ENCODE measurements at regions not wholly inside any gene's neighbourhood (a gene's known extent, or its start where the extent isn't known, plus 50 kb on each side); places are given as distances from the start of the nearest gene placed in this dataset.
A peak's percentile ranks its signal among the peaks of the same experiment; 100 is the strongest.

- Histone ChIP-seq H2BK20ac (ENCODE audit: low read length) (no peak overlapping the region), H3K79me2 (ENCODE audit: control insufficient read depth in 1 of 2, insufficient read depth in 2 of 2, low read length in 2 of 2) (no peaks in the 10 kb centered on the region), H3K27ac (ENCODE audit: low read depth, low read length) (no peak overlapping the region), H4K5ac (ENCODE audit: insufficient read length, low read depth, low read length) (no peak overlapping the region), H3K23me2 (ENCODE audit: low read depth, low read length) (no peaks in the 10 kb centered on the region), H4K20me1 (replicated peaks in 1 of 2; ENCODE audit: control insufficient read depth in 1 of 2, insufficient read depth in 2 of 2, low read length in 2 of 2) (no peaks in the 10 kb centered on the region), H3K23ac (ENCODE audit: insufficient read length) (no peak overlapping the region), H3K9ac (replicated peaks in 1 of 4; ENCODE audit: extremely low read depth in 1 of 4, low read depth in 3 of 4, low read length in 3 of 4) (no peak overlapping the region), H2BK12ac (ENCODE audit: low read depth, low read length) (no peak overlapping the region), H4K8ac (ENCODE audit: extremely low read depth, insufficient read depth, low read length) (peak overlapping the region; percentile 35; the same call in 1 of the 2 replicates), H3K4ac (replicated peaks; ENCODE audit: insufficient read length, low read depth, low read length) (no peak overlapping the region), H3K18ac (ENCODE audit: extremely low read depth, low read length) (no peak overlapping the region), H3K9me3 (ENCODE audit: insufficient read depth in 2 of 2, low read depth in 1 of 2, low read length in 1 of 2) (peaks cover 4 to 9% of the 10 kb centered on the region in 2 experiments; a peak in 2 of 4 replicates), H3K56ac (replicated peaks; ENCODE audit: insufficient read length, low read depth, low read length) (no peak overlapping the region), H2AFZ (ENCODE audit: low read length) (no peak overlapping the region), H2BK15ac (ENCODE audit: low read length) (no peak overlapping the region), H3K27me3 (replicated peaks in 1 of 4; ENCODE audit: control insufficient read depth in 3 of 4, extremely low read depth in 1 of 4, insufficient read depth in 3 of 4, low read length in 3 of 4) (peaks cover 0 to 5% (median 2%) of the 10 kb centered on the region in 4 experiments; a peak in 4 of 7 replicates), H3K36me3 (ENCODE audit: control insufficient read depth in 2 of 4, insufficient read depth in 4 of 4, low read length in 3 of 4) (no peaks in the 10 kb centered on the region), H3K4me1 (replicated peaks in 1 of 4; ENCODE audit: control insufficient read depth in 3 of 4, insufficient read depth in 4 of 4, low read length in 3 of 4) (peaks cover 0 to 5% (median 0%) of the 10 kb centered on the region in 4 experiments; a peak in 2 of 7 replicates), H4K91ac (replicated peaks; ENCODE audit: insufficient read length, low read length) (no peak overlapping the region), H2BK5ac (ENCODE audit: low read depth, low read length) (no peak overlapping the region), H2AK5ac (ENCODE audit: low read depth, low read length) (no peak overlapping the region), H3K14ac (ENCODE audit: insufficient read length) (no peak overlapping the region), H2BK120ac (replicated peaks; ENCODE audit: low read depth, low read length) (no peak overlapping the region), H3K4me3 (ENCODE audit: extremely low read depth in 1 of 4, insufficient read depth in 2 of 4, low read depth in 3 of 4, low read length in 4 of 4) (no peak overlapping the region), H3K4me2 (ENCODE audit: insufficient read depth in 1 of 2, low read depth in 2 of 2, low read length in 2 of 2) (no peak overlapping the region), H3K79me1 (ENCODE audit: low read depth, low read length) (no peaks in the 10 kb centered on the region)
- DNase-seq (ENCODE audit: low read depth in 1 of 2, low spot score in 2 of 2) (no peak), FAIRE-seq (no peak)
- POLR2A ChIA-PET (ENCODE audit: partially characterized antibody): no interaction called here
- CTCF ChIA-PET (ENCODE audit: partially characterized antibody): interaction anchor here (0.9 kb wide), 1 partner anchor 10 kb away, joined by 4 read pairs; no protein-coding TSS in a partner anchor
- 80% methylated on average over 9 of the region's 9 CpGs; no CpG with 5 or more reads in 1 of the 2 experiments for WGBS, 2 experiments (ENCODE audit: extremely low coverage in 1 of 2, insufficient coverage in 1 of 2, insufficient read length in 1 of 2, insufficient replicate concordance in 2 of 2, low coverage in 1 of 2, low lambda C conversion rate in 2 of 2, missing lambda C conversion rate in 1 of 2)
- TF ChIP-seq ZNF274 (IDR thresholded peaks at IDR 0.05; ENCODE audit: borderline replicate concordance, extremely low read depth, low read length) (no peak), CEBPB (IDR thresholded peaks at IDR 0.05; ENCODE audit: low read depth, low read length) (no peak), TCF12 (IDR thresholded peaks at IDR 0.05; ENCODE audit: low read depth, low read length) (no peak), CTBP2 (IDR thresholded peaks at IDR 0.05; ENCODE audit: borderline replicate concordance, insufficient read depth, insufficient read length, low read length) (no peak), KDM1A (IDR thresholded peaks at IDR 0.05; ENCODE audit: borderline replicate concordance, low read length) (no peak), RXRA (IDR thresholded peaks at IDR 0.05; ENCODE audit: insufficient read depth, low read depth, low read length) (no peak), BCL11A (IDR thresholded peaks at IDR 0.05; ENCODE audit: low read depth in 2 of 2, low read length in 2 of 2) (no peak), TEAD4 (IDR thresholded peaks at IDR 0.05; ENCODE audit: low read depth, low read length) (no peak), TBP (IDR thresholded peaks at IDR 0.05; ENCODE audit: low read depth, low read length) (no peak), KDM4A (IDR thresholded peaks at IDR 0.05; ENCODE audit: low read depth, low read length, severe bottlenecking) (no peak), RNF2 (IDR thresholded peaks at IDR 0.05; ENCODE audit: borderline replicate concordance, low read depth, low read length, missing control alignments, poor library complexity, severe bottlenecking) (no peak), ASH2L (IDR thresholded peaks at IDR 0.05; ENCODE audit: low read length) (no peak), SRF (IDR thresholded peaks at IDR 0.05; ENCODE audit: low read depth, low read length) (no peak), JUND (IDR thresholded peaks at IDR 0.05; ENCODE audit: low read length) (no peak), POU5F1 (IDR thresholded peaks at IDR 0.05; ENCODE audit: low read depth, low read length) (no peak), NRF1 (IDR thresholded peaks at IDR 0.05; ENCODE audit: low read depth, low read length) (no peak)
Measured at GRCh38 chr13:112010714-112011113, 56.2 kb upstream of the SOX1 start.
